CD14-positive monocyte (primary cell): ENCODE measurements at regions not wholly inside any gene's neighbourhood (a gene's known extent, or its start where the extent isn't known, plus 50 kb on each side); places are given as distances from the start of the nearest gene placed in this dataset.

Experiments used
- DNase-seq, 3 donors: peaks; one replicate each; pipeline ENCODE4 v3.0.0-alpha.2; 2011 to 2022
- H2AFZ ChIP-seq: 2 replicates; pipeline ENCODE4 v1.6.0; 2012; ENCODE audit warnings: mild to moderate bottlenecking, low read depth, low read length, inconsistent platforms; ENCODE audit not compliant: insufficient read depth, poor library complexity, severe bottlenecking
- H3K27ac ChIP-seq, 2 donors: 1 replicate in 1 of 2; 2 replicates in 1 of 2; pipeline ENCODE4 v1.5.1; 2012 to 2013; ENCODE audit warnings: low read length in 2 of 2, control low read depth in 1 of 2, inconsistent platforms in 1 of 2, low read depth in 1 of 2, mild to moderate bottlenecking in 1 of 2
- H3K27me3 ChIP-seq, 2 donors: one replicate each; pipeline versions ENCODE4 v1.6.0 to v1.6.1; 2011 to 2013; ENCODE audit warnings: low read length in 2 of 2; ENCODE audit not compliant: control insufficient read depth in 2 of 2, insufficient read depth in 2 of 2
- H3K36me3 ChIP-seq, 2 donors: replicated peaks in 1 of 2; 1 replicate in 1 of 2; 2 replicates in 1 of 2; pipeline versions ENCODE4 v1.5.1 to v1.6.1; 2012 to 2013; ENCODE audit warnings: low read length in 2 of 2, control low read depth in 1 of 2, inconsistent platforms in 1 of 2, mild to moderate bottlenecking in 1 of 2; ENCODE audit not compliant: insufficient read depth in 2 of 2, control insufficient read depth in 1 of 2
- H3K4me1 ChIP-seq, 2 donors: 1 replicate in 1 of 2; 2 replicates in 1 of 2; pipeline versions ENCODE4 v1.5.1 to v1.6.1; 2012 to 2013; ENCODE audit warnings: low read length in 2 of 2, control low read depth in 1 of 2, inconsistent platforms in 1 of 2, mild to moderate bottlenecking in 1 of 2, moderate library complexity in 1 of 2; ENCODE audit not compliant: insufficient read depth in 2 of 2, control insufficient read depth in 1 of 2
- H3K4me2 ChIP-seq: replicated peaks from 2 replicates; pipeline ENCODE3; 2012; ENCODE audit warnings: low read length, moderate library complexity, mild to moderate bottlenecking; ENCODE audit not compliant: poor library complexity, severe bottlenecking; ENCODE audit errors: extremely low read depth
- H3K4me3 ChIP-seq, 3 experiments: fragments of 200-600 bp in 1 of 3; sonication (generic) in 1 of 3; replicated peaks in 1 of 3; 1 replicate in 2 of 3; 2 replicates in 1 of 3; pipeline ENCODE4 v1.5.1; 2011 to 2013; ENCODE audit warnings: low read length in 3 of 3, mild to moderate bottlenecking in 3 of 3, control low read depth in 2 of 3, low read depth in 2 of 3, inconsistent platforms in 1 of 3, moderate library complexity in 1 of 3
- H3K79me2 ChIP-seq: 2 replicates; pipeline ENCODE4 v1.6.0; 2012; ENCODE audit warnings: mild to moderate bottlenecking, control low read depth, inconsistent platforms, low read length, moderate library complexity; ENCODE audit not compliant: insufficient read depth
- H3K9ac ChIP-seq: 2 replicates; pipeline ENCODE4 v1.6.0; 2017; ENCODE audit warnings: low read length, mild to moderate bottlenecking; ENCODE audit not compliant: insufficient read depth, poor library complexity, severe bottlenecking
- H3K9me3 ChIP-seq, 2 donors: replicated peaks in 1 of 2; 1 replicate in 1 of 2; 2 replicates in 1 of 2; pipeline versions ENCODE4 v1.5.1 to v1.6.1; 2012 to 2013; ENCODE audit warnings: low read length in 2 of 2, control low read depth in 1 of 2; ENCODE audit not compliant: control insufficient read depth in 1 of 2, insufficient read depth in 1 of 2
- H4K20me1 ChIP-seq: 2 replicates; pipeline ENCODE4 v1.6.0; 2012; ENCODE audit warnings: mild to moderate bottlenecking, low read length, control low read depth, moderate library complexity; ENCODE audit not compliant: insufficient read depth
- H3K27ac Mint-ChIP-seq, 7 donors: one replicate each; pipeline ENCODE4 v1.8.0; 2020; ENCODE audit warnings: mild to moderate bottlenecking in 7 of 7, mixed read lengths in 7 of 7, moderate library complexity in 6 of 7, inconsistent platforms in 2 of 7
- H3K27me3 Mint-ChIP-seq, 3 donors: one replicate each; pipeline ENCODE4 v1.8.0; 2021 to 2022; ENCODE audit warnings: low read depth in 3 of 3, mild to moderate bottlenecking in 3 of 3, mixed read lengths in 3 of 3, moderate library complexity in 3 of 3, inconsistent platforms in 1 of 3
- H3K36me3 Mint-ChIP-seq, 2 donors: one replicate each; pipeline ENCODE4 v1.8.0; 2020; ENCODE audit warnings: mixed read lengths in 2 of 2, inconsistent platforms in 1 of 2, mild to moderate bottlenecking in 1 of 2
- H3K4me1 Mint-ChIP-seq: one replicate; pipeline ENCODE4 v1.8.0; 2020; ENCODE audit warnings: mild to moderate bottlenecking, mixed read lengths
- H3K4me3 Mint-ChIP-seq, 2 donors: one replicate each; pipeline ENCODE4 v1.8.0; 2020; ENCODE audit warnings: mild to moderate bottlenecking in 2 of 2, mixed read lengths in 2 of 2, moderate library complexity in 1 of 2
- H3K9me3 Mint-ChIP-seq, 7 donors: one replicate each; pipeline ENCODE4 v1.8.0; 2020 to 2022; ENCODE audit warnings: mixed read lengths in 7 of 7, mild to moderate bottlenecking in 6 of 7, moderate library complexity in 6 of 7, inconsistent platforms in 2 of 7
- CTCF ChIP-seq: fragments of 200-600 bp; IDR thresholded peaks from one replicate; pipeline ENCODE4 v1.8.0; 2022; ENCODE audit warnings: antibody characterized with exemption, mild to moderate bottlenecking
- WGBS: methylation state at CpG from one replicate; pipeline ENCODE4 v1.1.5; 2013; ENCODE audit warnings: missing lambda C conversion rate; ENCODE audit not compliant: insufficient coverage; 5-methylcytosine and 5-hydroxymethylcytosine counted together
- intact Hi-C, 2 donors: fragments of 100-400 bp; cut with micrococcal nuclease; formaldehyde crosslinking; loops; one replicate each; pipeline versions ENCODE4 v1.15.0 to v1.15.1; 2023

DNA sequence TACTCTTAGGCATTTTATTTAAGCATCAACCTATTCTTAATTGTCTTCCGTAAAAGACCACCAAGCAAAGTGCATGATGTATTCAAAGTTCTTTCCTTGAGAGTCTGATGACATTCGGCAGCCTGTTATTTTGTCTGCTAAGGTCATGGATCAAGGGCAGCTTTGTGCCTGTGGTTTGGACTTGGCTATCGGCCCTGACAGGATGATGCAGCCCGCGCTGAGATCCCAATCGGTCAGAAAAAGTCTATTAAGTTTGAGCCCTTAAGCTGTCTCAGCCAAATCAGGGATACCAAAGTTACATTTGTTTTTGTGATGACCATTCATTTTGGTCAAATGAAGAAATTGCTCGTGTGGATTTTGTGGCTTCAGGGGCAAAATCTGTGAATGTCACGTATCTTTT is 718.9 kb upstream of the FANCL start:
- DNase-seq = no peak
- H3K79me2 ChIP-seq = no peaks in the 10 kb centered on the region
- no peak overlapping the region for H3K9ac ChIP-seq
- H3K36me3 ChIP-seq = no peaks in the 10 kb centered on the region
- H4K20me1 ChIP-seq = no peaks in the 10 kb centered on the region
- H3K9me3 ChIP-seq = no peaks in the 10 kb centered on the region
- no peak overlapping the region for H2AFZ ChIP-seq
- H3K4me2 ChIP-seq = no peak overlapping the region
- Mint-ChIP-seq H3K9me3 (peaks cover 0 to 2% (median 0%) of the 10 kb centered on the region in 7 donors), H3K27ac (no peak overlapping the region), H3K27me3 (no peaks in the 10 kb centered on the region), H3K36me3 (no peaks in the 10 kb centered on the region), H3K4me3 (no peak overlapping the region), H3K4me1 (no peaks in the 10 kb centered on the region)
- intact Hi-C loops = no loop called here
- TF ChIP-seq CTCF = no peak
- H3K4me1 ChIP-seq = no peaks in the 10 kb centered on the region
- H3K27ac ChIP-seq = no peak overlapping the region
- 91% methylated on average over 7 of the region's 8 CpGs for WGBS
- no peaks in the 10 kb centered on the region for H3K27me3 ChIP-seq
- no peak overlapping the region for H3K4me3 ChIP-seq

- WGBS = 64% methylated on average over 3 of the region's 4 CpGs
- no peak overlapping the region for H3K4me2 ChIP-seq
- no peak for DNase-seq
These were observed 716.2 kb upstream of the FANCL start for GRCh38 chr2:58957188-58957840.

More at GRCh38 chr2:58957188-58957840, 716.2 kb upstream of the FANCL start:
- H3K27ac Mint-ChIP-seq = peak overlapping the region in 1 of 7 donors; percentile 60
- Histone ChIP-seq H3K4me3 (no peak overlapping the region), H3K9ac (no peak overlapping the region), H3K9me3 (no peaks in the 10 kb centered on the region), H3K36me3 (no peaks in the 10 kb centered on the region), H3K4me1 (no peaks in the 10 kb centered on the region), H4K20me1 (no peaks in the 10 kb centered on the region), H3K27me3 (no peaks in the 10 kb centered on the region), H3K27ac (no peak overlapping the region), H3K79me2 (no peaks in the 10 kb centered on the region), H2AFZ (no peak overlapping the region)
- H3K4me3 Mint-ChIP-seq = no peak overlapping the region
- no peaks in the 10 kb centered on the region for H3K4me1 Mint-ChIP-seq
- H3K27me3 Mint-ChIP-seq = no peaks in the 10 kb centered on the region
- no peaks in the 10 kb centered on the region for H3K36me3 Mint-ChIP-seq
- peaks cover 0 to 2% (median 0%) of the 10 kb centered on the region in 7 donors for H3K9me3 Mint-ChIP-seq
- intact Hi-C loops = no loop called here
- TF ChIP-seq CTCF = no peak
